Iris pigment epithelial cell (primary cell): ENCODE measurements at regions not wholly inside any gene's neighbourhood (a gene's known extent, or its start where the extent isn't known, plus 50 kb on each side); places are given as distances from the start of the nearest gene placed in this dataset.

Experiments used
- DNase-seq: peaks from one replicate; pipeline ENCODE4 v3.0.0-alpha.2; 2011; ENCODE audit warnings: low read depth

- DNase-seq: no peak
Measured at GRCh38 chr4:45640281-45640680, 483.6 kb downstream of the GABRG1 start.

GRCh38 chr4:45638641-45639040 lies 485.2 kb downstream of the GABRG1 start:
- no peak for DNase-seq

- no peak for DNase-seq
Measured at GRCh38 chr4:45636175-45636574, 487.7 kb downstream of the GABRG1 start.

GRCh38 chr4:45629717-45630116 lies 494.1 kb downstream of the GABRG1 start:
- DNase-seq: no peak

DNA sequence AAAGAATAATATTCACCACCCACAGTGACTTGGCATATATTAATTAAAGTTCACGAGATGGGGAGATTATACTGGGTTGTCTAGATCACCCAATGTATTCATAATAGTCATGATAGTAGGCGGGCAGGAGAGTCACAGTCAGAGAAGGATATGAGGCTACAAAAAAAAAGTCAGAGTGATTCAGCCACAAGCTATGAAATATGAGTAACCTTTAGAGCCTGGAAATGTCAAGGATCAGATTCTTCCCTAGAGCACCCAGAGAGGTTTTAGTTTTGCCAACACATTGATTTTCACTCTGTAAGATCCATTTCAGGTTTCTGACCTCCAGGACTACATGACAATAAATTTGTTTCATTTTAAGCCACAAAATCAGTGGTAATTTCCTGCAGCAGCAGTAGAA lies 501.9 kb downstream of the GABRG1 start:
- peak; percentile 34 for DNase-seq

GRCh38 chr4:45620808-45621207 lies 503.0 kb downstream of the GABRG1 start:
- no peak for DNase-seq

- DNase-seq: no peak
Measured at GRCh38 chr4:45596379-45597101, 527.3 kb downstream of the GABRG1 start.

GRCh38 chr4:45580334-45580733 lies 543.5 kb downstream of the GABRG1 start:
- DNase-seq: no peak

- no peak for DNase-seq
Measured at GRCh38 chr4:45578874-45579273, 545.0 kb downstream of the GABRG1 start.

GRCh38 chr4:45576275-45576674 lies 547.6 kb downstream of the GABRG1 start:
- DNase-seq: no peak

GRCh38 chr4:45569619-45570018 lies 554.2 kb downstream of the GABRG1 start:
- DNase-seq: no peak

- no peak for DNase-seq
Measured at GRCh38 chr4:45568694-45569093, 555.2 kb downstream of the GABRG1 start.

GRCh38 chr4:45566896-45567603 lies 556.8 kb downstream of the GABRG1 start:
- no peak for DNase-seq

DNA sequence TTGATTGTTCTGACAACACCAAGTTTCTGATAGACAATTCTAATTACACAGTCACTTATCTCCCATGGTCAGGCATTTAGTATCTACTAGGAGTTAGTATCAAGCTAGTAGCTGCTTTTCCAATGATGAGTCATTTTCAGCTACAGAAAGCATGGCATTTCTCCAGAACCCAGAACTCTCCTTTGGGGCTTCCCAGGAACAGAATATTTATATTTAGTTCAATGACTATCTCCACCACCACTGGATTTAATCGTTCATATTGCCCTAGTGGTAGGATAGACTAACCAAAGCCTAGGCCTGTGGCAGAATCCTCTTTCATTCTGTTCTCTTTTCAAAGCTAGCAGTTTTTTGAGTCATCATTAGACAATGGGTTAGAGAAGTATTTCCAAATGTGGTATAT lies 569.4 kb downstream of the GABRG1 start:
- DNase-seq: peak; percentile 14

DNA sequence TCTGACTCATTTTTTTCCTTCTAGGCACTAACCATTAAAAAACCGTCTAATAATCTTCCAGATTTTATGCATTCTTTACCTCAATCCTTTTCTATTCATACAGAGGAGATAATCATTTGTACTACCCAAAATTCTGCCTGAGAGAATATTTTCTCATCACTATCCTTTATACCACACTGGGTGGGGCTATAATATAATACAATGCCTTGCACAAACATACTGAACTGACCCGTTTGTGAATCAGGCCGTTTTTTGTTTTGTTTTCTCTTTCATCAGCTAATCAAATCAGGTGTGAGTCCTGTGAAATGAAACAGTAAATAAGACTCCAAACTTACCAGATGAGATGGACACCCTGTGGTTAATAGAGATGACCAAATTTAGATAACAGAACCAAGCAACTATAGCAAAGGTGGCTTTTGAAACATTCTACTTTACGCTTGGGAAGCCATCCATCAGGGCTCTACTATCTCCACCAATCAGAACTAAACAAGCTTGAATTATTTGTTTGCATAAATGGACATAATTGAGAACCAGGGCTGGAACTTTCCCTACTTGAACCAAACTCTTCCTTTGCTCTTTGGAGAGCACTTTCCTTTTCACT lies 573.0 kb downstream of the GABRG1 start:
- no peak for DNase-seq

GRCh38 chr4:45539142-45539814 lies 584.6 kb downstream of the GABRG1 start:
- no peak for DNase-seq

DNA sequence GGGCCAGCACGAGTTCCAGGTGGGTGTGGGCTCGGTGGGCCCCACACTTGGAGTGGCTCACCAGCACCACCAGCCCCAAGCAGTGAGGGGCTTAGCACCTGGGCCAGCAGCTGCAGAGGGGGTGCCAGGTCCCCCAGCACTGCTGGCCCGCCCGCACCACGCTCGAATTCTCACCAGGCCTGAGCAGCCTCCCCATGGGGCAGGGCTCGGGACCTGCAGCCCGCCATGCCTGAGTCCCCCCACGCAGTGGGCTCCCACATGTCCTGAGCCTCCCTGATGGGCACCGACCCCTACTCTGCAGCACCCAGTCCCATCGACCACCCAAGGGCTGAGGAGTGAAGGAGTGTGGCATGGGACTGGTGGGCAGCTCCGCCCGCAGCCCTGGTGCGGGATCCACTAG lies 593.4 kb downstream of the GABRG1 start:
- DNase-seq: no peak

- no peak for DNase-seq
Measured at GRCh38 chr4:45527160-45527559, 596.7 kb downstream of the GABRG1 start.

DNA sequence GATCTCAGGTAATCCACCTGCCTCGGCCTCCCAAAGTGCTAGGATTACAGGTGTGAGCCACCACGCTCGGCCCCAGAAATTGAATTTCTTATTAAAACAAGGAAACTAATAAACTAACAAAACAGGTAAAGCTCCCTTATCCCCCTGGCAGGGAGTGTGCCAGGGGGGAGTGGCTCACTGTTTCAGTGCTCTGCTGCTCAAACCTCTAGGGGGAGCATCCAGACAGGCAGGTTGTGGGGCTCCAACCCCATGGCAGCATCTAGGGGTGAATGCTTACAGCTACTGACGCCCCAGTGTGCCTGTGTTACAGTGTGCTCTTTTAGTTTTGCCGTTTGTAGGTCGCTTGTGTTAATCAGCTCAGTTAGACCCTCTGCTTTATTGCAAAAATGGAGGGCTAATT lies 605.0 kb downstream of the GABRG1 start:
- no peak for DNase-seq

DNA sequence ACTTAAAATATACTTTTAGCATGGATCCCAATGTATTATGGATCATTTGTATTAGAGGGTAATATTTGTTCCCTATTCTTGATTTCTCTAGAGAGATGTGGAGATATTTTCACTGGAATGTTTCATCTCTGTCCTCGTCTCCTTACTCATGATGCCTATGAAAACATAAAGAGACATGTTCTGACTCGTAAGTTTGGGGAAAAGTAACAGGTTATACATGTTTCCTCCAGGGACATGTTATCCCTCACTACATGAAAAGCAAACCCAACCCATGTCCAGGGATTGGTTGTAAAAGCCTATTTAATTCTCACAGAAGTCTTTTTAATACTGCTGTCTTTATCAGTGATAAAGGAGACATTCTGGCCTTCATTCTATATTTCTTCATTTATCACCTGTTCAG lies 621.4 kb downstream of the GABRG1 start:
- DNase-seq: no peak

DNA sequence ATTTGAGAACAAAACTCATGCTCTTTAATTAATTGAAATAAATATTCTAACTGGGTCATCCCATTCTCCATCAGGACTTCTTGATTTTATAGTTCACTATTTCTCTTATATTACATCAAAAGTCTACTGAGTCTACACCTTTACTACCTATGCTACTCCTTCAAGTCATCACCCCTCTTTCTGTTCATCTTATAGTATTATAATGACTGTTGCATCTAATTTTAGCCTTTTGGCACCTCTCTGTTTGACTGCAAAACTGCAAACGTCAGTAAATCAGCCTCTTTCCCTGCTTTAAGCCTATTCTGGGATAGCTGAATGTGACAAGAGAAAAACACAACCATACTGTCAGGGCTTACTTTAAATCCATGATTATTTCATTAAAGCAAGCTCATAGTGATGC lies 639.1 kb downstream of the GABRG1 start:
- no peak for DNase-seq

GRCh38 chr4:45482346-45482745 lies 641.5 kb downstream of the GABRG1 start:
- no peak for DNase-seq

GRCh38 chr4:45477311-45477733 lies 646.5 kb downstream of the GABRG1 start:
- DNase-seq: no peak
